GM10266 (cell line): ENCODE measurements at regions not wholly inside any gene's neighbourhood (a gene's known extent, or its start where the extent isn't known, plus 50 kb on each side); places are given as distances from the start of the nearest gene placed in this dataset.

ENCODE experiments used
- DNase-seq: peaks from one replicate; pipeline ENCODE4 v3.0.0; 2012; ENCODE audit errors: extremely low spot score
- CTCF ChIP-seq: IDR thresholded peaks from 2 replicates; pipeline ENCODE4 v1.5.1; 2012; ENCODE audit warnings: mild to moderate bottlenecking, low read depth; ENCODE audit not compliant: control insufficient read depth, insufficient read depth; ENCODE audit errors: missing control alignments

- DNase-seq, result no peak
- no peak for TF ChIP-seq CTCF
Measured at GRCh38 chr1:14301704-14302024, 296.8 kb upstream of the KAZN start.

- no peak for DNase-seq
- no peak for TF ChIP-seq CTCF
Measured at GRCh38 chr1:14302025-14302424, 296.5 kb upstream of the KAZN start.

- no peak for DNase-seq
- no peak for TF ChIP-seq CTCF
Measured at GRCh38 chr1:14303011-14303410, 295.5 kb upstream of the KAZN start.

- TF ChIP-seq CTCF, result no peak
- DNase-seq, result no peak
Measured at GRCh38 chr1:14304381-14304865, 294.1 kb upstream of the KAZN start.

- DNase-seq, result no peak
- TF ChIP-seq CTCF, result no peak
Measured at GRCh38 chr1:14308460-14308859, 290.0 kb upstream of the KAZN start.

GRCh38 chr1:14309984-14310383 lies 288.5 kb upstream of the KAZN start:
- DNase-seq, result no peak
- no peak for TF ChIP-seq CTCF

- no peak for DNase-seq
- TF ChIP-seq CTCF, result no peak
Measured at GRCh38 chr1:14310476-14310875, 288.0 kb upstream of the KAZN start.
